HG02642 (cell line): ENCODE measurements at regions not wholly inside any gene's neighbourhood (a gene's known extent, or its start where the extent isn't known, plus 50 kb on each side); places are given as distances from the start of the nearest gene placed in this dataset.
"Not testable (repeated sequence)": the region's sequence is repeated elsewhere in the genome, so short reads cannot be mapped to it uniquely, and the experiment has no call there.

Experiments
- ATAC-seq: cut with Tn5 transposase; IDR thresholded peaks from one replicate; pipeline ENCODE4 v1.9.1; 2021; ENCODE audit warnings: mild to moderate bottlenecking; ENCODE audit not compliant: unreplicated experiment, poor library complexity

DNA sequence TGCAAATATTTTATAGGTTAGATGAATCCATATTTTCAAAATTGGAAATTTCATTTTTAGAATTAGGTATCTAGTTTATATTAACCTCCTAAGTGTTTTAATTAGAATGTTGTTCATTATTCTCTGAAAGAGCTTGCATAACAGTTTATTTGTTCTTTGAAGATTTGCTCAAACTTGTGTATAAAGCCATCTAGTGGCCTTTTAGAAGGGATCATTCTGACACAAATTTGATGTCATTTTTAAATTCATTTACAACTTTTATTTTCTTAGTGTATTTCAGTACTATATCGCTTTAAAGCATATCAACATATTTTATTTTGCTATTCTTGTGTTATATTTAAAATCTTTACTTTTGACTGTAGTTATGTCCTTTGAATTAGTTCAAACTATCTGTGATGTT, 527.0 kb upstream of the NRG3 start:
- ATAC-seq: no peak

- ATAC-seq: no peak
Measured at GRCh38 chr10:81367132-81367531, 507.9 kb upstream of the NRG3 start.

GRCh38 chr10:81386817-81387216, 488.2 kb upstream of the NRG3 start:
- no peak for ATAC-seq

- no peak for ATAC-seq
Measured at GRCh38 chr10:81403451-81403850, 471.5 kb upstream of the NRG3 start.

GRCh38 chr10:81405399-81405798, 469.6 kb upstream of the NRG3 start:
- no peak for ATAC-seq

DNA sequence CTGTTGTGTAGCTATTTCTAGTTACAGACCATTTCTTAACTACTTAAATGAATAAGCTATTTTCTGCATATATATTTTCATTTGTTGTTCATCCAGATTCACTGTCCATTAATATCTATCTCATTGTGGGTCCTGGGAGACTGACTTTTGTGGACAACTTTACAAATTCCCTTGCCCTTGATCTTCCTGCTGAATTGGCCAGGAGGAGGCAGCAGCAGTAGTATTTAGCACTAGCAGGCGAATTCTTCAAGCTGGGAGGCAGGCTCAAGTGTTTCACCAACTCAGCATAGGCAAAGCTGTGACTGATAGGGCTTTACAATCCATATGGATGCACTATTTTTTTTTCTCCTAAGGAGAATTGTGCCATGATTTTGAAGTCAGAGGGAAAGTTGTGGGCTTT, 461.0 kb upstream of the NRG3 start:
- no peak for ATAC-seq

DNA sequence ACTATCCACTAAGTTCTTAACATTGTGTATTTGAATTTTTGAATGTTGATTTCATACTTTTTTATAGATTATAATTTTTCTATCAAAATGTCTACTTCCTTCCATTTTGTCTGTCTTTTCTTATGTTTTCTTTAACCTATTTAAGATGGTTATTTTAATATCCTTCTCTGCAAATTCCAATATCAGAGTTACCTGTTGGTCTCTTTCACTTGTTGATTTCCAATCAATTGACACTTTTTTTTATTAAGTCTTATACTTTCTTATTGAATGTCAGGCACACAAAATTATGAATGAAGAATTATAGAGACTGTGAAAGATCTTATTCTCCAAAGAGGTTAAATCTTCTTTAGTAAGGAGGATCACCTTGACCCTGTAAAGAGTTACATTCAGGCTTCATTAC, 448.3 kb upstream of the NRG3 start:
- no peak for ATAC-seq

DNA sequence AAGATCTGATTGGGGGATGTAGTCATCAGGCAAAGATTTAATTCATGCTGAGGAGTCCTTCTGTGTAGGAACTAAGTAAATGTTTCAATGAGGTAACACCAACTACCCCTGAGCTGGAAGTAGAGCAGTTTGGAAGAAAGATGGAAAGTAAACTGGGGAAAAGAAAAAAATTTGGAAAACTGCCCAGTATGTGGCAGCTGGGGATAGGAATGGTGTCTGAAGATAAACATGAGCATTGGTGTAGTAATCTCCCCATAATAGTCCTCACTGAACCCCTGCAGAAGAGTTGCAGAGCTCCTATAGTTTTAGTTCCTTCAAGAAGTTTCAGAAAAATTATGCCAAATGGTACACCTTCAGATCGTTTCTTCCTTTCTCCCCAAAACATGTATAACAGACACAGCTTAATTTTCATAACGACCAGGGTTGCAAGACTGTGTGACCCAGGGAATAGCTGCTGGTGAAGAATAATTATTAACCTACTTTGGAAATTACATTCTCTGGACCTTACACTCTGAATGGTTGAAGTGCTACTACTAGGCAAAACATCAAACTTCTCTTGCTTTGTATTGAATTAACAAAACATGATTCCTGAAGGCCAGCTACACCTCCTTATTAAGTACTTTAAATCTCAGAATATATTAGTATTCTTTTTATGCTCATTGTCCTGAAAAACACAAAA, 446.4 kb upstream of the NRG3 start:
- ATAC-seq: no peak

- ATAC-seq: no peak
Measured at GRCh38 chr10:81439445-81439844, 435.5 kb upstream of the NRG3 start.

DNA sequence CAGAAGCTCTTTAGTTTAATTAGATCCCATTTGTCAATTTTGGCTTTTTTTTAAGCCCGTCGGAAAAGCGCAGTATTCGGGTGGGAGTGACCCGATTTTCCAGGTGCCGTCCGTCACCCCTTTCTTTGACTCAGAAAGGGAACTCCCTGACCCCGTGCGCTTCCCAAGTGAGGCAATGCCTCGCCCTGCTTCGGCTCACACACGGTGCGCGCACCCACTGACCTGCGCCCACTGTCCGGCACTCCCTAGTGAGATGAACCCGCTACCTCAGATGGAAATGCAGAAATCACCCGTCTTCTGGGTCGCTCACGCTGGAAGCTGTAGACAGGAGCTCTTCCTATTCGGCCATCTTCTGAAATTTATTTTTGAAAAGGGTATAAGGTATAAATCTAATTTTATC, 433.4 kb upstream of the NRG3 start:
- ATAC-seq: not testable (repeated sequence)

DNA sequence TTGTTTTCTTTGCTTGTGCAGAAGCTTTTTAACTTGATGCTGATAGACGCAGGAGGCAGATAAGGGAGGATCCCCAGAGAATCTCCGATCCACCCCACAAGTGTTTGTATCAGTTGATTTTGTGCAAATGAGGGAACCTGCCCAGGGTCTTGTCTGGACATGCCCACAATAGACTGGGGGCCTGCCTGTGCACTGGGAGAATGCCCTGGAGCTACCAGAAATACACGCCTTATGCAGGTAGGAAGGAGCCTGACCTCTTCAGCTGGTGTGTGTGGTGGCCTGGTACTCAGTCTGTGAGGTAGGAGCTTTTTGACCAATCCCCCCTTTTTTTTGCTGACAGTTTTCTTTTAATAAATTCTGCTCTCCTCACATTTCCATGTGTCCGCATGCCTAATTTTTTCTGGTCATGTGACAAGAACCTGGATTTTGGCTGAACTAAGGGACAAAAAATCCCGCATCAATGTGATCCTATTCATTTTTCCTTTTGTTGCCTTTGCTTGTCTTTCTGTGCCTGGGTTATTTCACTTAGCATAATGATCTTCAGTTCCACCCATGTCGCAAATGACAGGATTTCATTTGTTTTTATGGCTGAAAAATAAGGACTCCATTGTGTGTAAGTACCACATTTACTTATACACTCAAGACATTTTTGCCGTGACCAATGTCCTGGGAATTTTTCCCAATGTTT, 430.6 kb upstream of the NRG3 start:
- ATAC-seq: no peak

DNA sequence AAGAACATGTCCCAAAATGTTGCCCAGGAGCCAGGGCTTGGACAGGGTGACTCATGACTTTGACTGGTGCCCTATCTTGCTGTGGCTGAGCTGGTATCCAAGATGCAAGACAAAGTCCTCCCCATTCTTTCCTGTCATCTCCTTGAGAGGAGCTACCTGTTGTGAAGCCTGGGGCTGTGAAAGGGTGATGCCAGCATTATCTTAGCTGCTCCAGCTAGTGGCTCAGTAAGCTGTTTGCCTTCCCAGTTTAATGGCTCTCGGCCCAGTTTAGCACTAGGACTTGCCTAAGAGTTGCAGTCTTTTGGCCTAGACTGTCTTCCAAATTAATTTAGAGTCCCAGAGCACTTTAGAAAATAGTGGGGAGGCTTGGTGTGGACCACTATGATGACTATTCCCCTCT, 424.3 kb upstream of the NRG3 start:
- no peak for ATAC-seq

DNA sequence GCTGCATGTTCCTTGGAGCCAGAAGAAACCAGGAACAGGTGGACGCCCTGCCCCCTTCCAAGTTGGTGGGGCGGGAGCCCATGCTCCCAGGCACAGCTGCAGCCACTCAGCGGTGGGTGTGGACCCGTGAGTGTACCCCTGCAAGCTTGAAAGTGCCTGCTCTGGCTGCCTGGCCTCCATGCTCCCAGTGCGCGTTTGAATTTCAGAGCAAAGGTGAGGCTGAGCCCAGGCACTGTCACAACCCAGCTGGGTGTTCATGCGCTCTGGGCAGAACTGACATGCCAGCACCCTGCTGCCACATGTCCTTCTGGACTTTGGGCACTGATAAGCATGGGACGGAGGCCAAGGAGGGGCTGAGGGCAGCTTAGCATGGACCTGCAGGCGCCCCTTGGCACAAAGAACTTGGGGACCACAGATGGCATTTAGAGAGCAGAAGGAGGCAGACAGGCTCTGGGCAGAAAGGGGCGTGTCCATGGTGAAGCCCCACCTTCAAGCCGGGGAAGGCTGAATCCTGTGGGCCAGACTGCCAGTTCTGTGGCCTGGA, 402.0 kb upstream of the NRG3 start:
- ATAC-seq: no peak

- ATAC-seq: no peak
Measured at GRCh38 chr10:81473755-81474154, 401.2 kb upstream of the NRG3 start.

GRCh38 chr10:81479316-81479715, 395.7 kb upstream of the NRG3 start:
- ATAC-seq: no peak

GRCh38 chr10:81496626-81497025, 378.4 kb upstream of the NRG3 start:
- ATAC-seq: no peak

DNA sequence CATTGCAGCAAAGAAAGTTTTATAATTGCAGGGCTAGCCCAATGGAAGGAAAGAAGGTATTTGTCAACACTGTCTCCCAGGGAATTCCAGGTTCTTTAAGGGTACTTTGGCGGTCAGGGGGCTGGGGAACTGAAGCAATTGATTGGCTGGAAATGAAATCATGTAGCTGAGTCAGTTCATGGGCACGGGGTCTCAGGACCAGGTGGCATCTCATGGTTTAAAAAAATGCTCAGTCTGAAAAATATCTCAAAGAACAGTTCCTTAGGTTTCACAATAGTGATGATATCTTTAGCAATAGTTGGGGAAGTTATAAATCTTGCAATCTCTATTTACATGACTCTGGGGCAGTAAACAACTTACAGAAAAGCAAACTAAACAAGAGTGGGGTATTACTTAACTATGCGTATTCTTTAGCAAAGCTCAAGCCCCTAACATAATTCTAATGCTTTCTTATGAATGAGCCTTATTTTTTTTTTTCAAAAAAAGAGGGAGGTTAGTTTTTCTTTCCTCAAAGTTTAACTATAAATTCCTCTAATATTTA, 376.9 kb upstream of the NRG3 start:
- no peak for ATAC-seq

DNA sequence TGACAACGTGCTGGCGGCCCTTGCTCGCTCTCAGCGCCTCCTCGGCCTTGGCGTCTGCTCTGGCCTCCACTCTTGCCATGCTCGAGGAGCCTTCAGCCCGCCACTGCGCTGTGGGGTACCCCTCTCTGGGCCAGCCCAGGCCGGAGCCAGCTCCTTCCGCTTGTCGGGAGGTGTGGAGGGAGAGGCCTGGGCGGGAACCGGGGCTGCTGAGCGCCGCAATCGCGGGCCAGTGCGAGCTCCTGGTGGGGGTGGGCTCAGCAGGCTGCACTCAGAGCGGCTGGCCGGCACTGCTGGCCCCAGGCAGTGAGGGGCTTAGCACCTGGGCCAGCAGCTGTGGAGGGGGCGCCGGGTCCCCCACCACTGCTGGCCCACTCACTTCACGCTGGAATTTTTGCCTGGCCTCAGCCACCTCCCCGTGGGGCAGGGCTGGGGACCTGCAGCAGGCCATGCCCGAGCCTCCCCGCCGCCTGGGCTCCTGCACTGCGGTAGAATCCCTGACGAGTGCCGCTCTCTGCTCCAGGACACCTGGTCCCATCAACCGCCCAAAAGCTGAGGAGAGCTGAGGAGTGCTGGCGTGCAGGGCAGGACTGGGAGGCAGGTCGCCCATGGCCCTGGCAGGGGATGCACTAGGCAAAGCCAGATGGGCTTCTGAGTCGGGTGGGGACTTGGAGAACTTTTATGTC, 372.2 kb upstream of the NRG3 start:
- ATAC-seq: no peak

GRCh38 chr10:81505777-81506176, 369.2 kb upstream of the NRG3 start:
- ATAC-seq: not testable (repeated sequence)

GRCh38 chr10:81514811-81515210, 360.2 kb upstream of the NRG3 start:
- no peak for ATAC-seq

DNA sequence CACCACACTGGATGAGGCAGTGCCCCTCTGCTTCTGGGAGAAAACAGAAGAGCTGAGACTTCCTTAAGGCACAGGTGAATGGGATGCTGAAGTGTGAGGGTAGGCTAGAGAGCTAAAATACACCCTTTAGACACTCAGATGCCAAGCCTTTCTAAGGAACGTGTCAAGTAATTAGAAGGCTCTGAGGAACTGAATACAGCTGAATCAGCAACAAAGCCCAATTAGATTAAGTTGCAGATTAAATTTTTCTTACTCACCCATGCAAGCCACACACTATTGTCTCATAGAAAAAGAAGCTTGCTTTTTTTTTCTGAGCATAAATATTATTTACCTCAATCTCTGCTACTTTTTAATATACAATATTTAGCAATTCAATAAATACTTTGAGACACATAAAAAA, 354.3 kb upstream of the NRG3 start:
- no peak for ATAC-seq
